Osteoblast (primary cell): ENCODE measurements at regions not wholly inside any gene's neighbourhood (a gene's known extent, or its start where the extent isn't known, plus 50 kb on each side); places are given as distances from the start of the nearest gene placed in this dataset.

Experiments
- DNase-seq: peaks from one replicate; pipeline ENCODE4 v3.0.0; 2011; ENCODE audit warnings: low spot score, mixed read lengths; ENCODE audit not compliant: insufficient read length; ENCODE audit errors: missing footprints
- H2AFZ ChIP-seq: 2 replicates; pipeline ENCODE4 v1.6.0; 2011; ENCODE audit warnings: mild to moderate bottlenecking, low read length
- H3K27ac ChIP-seq: 2 replicates; pipeline ENCODE4 v1.5.1; 2011; ENCODE audit warnings: mild to moderate bottlenecking, low read depth, low read length, moderate library complexity
- H3K27me3 ChIP-seq: 2 replicates; pipeline ENCODE4 v1.6.0; 2012; ENCODE audit warnings: mild to moderate bottlenecking, control low read depth, inconsistent platforms, low read length, moderate library complexity; ENCODE audit not compliant: insufficient read depth
- H3K36me3 ChIP-seq: 2 replicates; pipeline ENCODE4 v1.5.1; 2011; ENCODE audit warnings: mild to moderate bottlenecking, low read length, control low read depth, moderate library complexity; ENCODE audit not compliant: insufficient read depth
- H3K4me1 ChIP-seq: 2 replicates; pipeline ENCODE4 v1.5.1; 2011; ENCODE audit warnings: mild to moderate bottlenecking, low read length, control low read depth, moderate library complexity; ENCODE audit not compliant: insufficient read depth
- H3K4me2 ChIP-seq: 2 replicates; pipeline ENCODE4 v1.6.0; 2011; ENCODE audit warnings: mild to moderate bottlenecking, low read length; ENCODE audit not compliant: insufficient read depth
- H3K4me3 ChIP-seq: fragments of 200-600 bp; sonication (generic); 3 replicates; pipeline ENCODE4 v1.5.1; 2012; ENCODE audit warnings: mild to moderate bottlenecking, low read length, inconsistent platforms; ENCODE audit not compliant: insufficient read depth
- H3K79me2 ChIP-seq: 2 replicates; pipeline ENCODE4 v1.6.0; 2012; ENCODE audit warnings: mild to moderate bottlenecking, low read length, control low read depth, inconsistent platforms; ENCODE audit not compliant: insufficient read depth
- H3K9me3 ChIP-seq: 2 replicates; pipeline ENCODE4 v1.5.1; 2011; ENCODE audit warnings: low read depth, low read length, control low read depth
- H4K20me1 ChIP-seq: 2 replicates; pipeline ENCODE4 v1.6.0; 2012; ENCODE audit warnings: mild to moderate bottlenecking, low read length, control low read depth; ENCODE audit not compliant: insufficient read depth
- TF ChIP-seq, protein P1 (sequence below): IDR thresholded peaks from 2 replicates; pipeline ENCODE4 v1.5.1; 2011; ENCODE audit warnings: mild to moderate bottlenecking, low read depth, low read length, moderate library complexity; ENCODE audit errors: extremely low read depth

DNA sequence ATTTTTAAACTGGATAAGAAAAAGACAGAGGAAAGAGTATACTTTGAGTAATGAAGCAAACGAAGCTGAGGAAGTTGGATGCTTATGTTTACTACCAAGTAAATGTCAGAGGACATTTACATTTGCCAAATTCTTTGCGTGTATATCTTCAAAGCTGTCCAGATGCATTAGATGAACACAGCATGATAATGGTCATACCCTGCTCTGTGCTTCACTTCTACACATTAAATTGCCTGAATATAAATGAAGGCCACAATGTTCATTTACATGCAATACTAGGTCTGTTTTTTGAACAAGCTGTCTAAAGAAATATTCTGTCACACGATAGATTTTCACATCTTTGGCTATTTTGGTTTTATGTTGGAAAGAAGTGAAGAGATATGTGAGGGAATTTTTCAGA is 405.8 kb upstream of the ADAMTS9 start:
- H3K4me2 ChIP-seq: no peak overlapping the region
- no peak overlapping the region for H2AFZ ChIP-seq
- no peaks in the 10 kb centered on the region for H3K79me2 ChIP-seq
- no peak for DNase-seq
- H3K27me3 ChIP-seq: no peaks in the 10 kb centered on the region
- no peak overlapping the region for H3K4me3 ChIP-seq
- no peaks in the 10 kb centered on the region for H3K4me1 ChIP-seq
- no peaks in the 10 kb centered on the region for H3K36me3 ChIP-seq
- TF ChIP-seq, protein P1, sequence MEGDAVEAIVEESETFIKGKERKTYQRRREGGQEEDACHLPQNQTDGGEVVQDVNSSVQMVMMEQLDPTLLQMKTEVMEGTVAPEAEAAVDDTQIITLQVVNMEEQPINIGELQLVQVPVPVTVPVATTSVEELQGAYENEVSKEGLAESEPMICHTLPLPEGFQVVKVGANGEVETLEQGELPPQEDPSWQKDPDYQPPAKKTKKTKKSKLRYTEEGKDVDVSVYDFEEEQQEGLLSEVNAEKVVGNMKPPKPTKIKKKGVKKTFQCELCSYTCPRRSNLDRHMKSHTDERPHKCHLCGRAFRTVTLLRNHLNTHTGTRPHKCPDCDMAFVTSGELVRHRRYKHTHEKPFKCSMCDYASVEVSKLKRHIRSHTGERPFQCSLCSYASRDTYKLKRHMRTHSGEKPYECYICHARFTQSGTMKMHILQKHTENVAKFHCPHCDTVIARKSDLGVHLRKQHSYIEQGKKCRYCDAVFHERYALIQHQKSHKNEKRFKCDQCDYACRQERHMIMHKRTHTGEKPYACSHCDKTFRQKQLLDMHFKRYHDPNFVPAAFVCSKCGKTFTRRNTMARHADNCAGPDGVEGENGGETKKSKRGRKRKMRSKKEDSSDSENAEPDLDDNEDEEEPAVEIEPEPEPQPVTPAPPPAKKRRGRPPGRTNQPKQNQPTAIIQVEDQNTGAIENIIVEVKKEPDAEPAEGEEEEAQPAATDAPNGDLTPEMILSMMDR: no peak
- no peak overlapping the region for H3K27ac ChIP-seq
- no peaks in the 10 kb centered on the region for H4K20me1 ChIP-seq
- no peaks in the 10 kb centered on the region for H3K9me3 ChIP-seq

DNA sequence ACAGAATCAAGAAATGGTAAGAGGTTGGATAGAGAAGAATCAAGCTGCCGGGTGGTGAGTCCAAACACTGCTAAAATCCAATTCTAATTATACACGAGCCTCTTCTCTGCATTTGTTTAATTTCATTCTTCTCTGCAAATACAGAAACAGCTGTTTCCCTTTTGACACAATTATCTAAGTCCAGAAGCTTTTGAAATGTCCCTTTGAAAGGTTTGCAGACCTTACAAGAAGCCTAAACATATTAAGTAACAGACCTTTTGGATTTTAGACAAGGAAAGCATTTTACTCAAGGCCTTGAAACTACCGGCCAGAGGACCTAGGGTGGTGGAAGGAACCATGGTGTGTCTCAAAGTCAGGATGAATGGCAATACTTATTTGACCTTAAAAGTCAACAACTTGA is 403.8 kb upstream of the ADAMTS9 start:
- no peak overlapping the region for H3K4me2 ChIP-seq
- H3K4me3 ChIP-seq: no peak overlapping the region
- TF ChIP-seq, protein P1: no peak
- no peak overlapping the region for H2AFZ ChIP-seq
- H3K4me1 ChIP-seq: no peaks in the 10 kb centered on the region
- H4K20me1 ChIP-seq: no peaks in the 10 kb centered on the region
- H3K36me3 ChIP-seq: no peaks in the 10 kb centered on the region
- no peak overlapping the region for H3K27ac ChIP-seq
- no peak for DNase-seq
- no peaks in the 10 kb centered on the region for H3K27me3 ChIP-seq
- no peaks in the 10 kb centered on the region for H3K79me2 ChIP-seq
- no peaks in the 10 kb centered on the region for H3K9me3 ChIP-seq

DNA sequence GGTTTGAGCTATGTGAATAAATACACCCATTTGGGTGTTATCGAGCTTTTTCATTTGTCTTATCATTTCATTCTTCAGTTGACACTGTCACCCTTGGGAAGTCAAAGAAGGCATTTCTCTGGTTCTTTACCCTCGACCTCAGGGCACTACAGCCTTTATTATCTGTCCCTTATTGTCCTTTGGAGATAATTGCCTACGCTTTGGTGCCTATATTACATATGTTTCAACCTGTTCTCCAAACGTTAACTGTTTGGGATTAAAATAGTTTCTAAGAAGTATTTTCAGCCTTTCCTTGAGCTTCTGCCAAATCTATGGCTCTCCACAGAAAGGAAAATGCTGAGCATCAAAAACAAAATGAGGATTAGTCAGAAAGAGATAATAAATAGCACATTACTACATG is 395.4 kb upstream of the ADAMTS9 start:
- no peaks in the 10 kb centered on the region for H4K20me1 ChIP-seq
- TF ChIP-seq, protein P1: no peak
- H3K4me3 ChIP-seq: no peak overlapping the region
- H3K9me3 ChIP-seq: no peaks in the 10 kb centered on the region
- DNase-seq: no peak
- no peaks in the 10 kb centered on the region for H3K79me2 ChIP-seq
- H3K27me3 ChIP-seq: no peaks in the 10 kb centered on the region
- H3K4me1 ChIP-seq: no peaks in the 10 kb centered on the region
- no peak overlapping the region for H2AFZ ChIP-seq
- no peaks in the 10 kb centered on the region for H3K36me3 ChIP-seq
- no peak overlapping the region for H3K27ac ChIP-seq
- no peak overlapping the region for H3K4me2 ChIP-seq

DNA sequence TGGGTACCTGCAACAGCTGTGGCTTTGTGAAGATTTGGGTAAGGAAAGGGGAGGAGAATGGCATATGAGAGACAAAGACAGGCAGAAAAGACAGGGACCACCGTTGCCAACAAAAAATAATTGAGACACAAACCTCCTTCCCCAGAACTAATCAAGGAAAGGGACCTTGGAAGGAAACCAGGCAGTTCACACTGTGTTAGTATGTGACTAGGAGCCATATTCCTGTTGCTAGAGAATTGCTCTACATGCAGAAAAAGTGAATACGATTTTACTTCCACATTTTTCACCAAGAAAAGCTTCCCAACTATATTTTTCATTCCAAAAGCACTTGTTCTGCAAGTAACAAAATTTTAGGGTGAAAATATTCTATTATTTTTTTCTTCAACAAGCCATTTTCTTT is 393.7 kb upstream of the ADAMTS9 start:
- H3K27me3 ChIP-seq: no peaks in the 10 kb centered on the region
- H3K4me3 ChIP-seq: no peak overlapping the region
- no peaks in the 10 kb centered on the region for H3K4me1 ChIP-seq
- H3K79me2 ChIP-seq: no peaks in the 10 kb centered on the region
- DNase-seq: no peak
- H3K4me2 ChIP-seq: no peak overlapping the region
- H3K9me3 ChIP-seq: no peaks in the 10 kb centered on the region
- H4K20me1 ChIP-seq: no peaks in the 10 kb centered on the region
- no peaks in the 10 kb centered on the region for H3K36me3 ChIP-seq
- TF ChIP-seq, protein P1: no peak
- H3K27ac ChIP-seq: no peak overlapping the region
- no peak overlapping the region for H2AFZ ChIP-seq
